ENCODE measurements at regions not wholly inside any gene's neighbourhood (a gene's known extent, or its start where the extent isn't known, plus 50 kb on each side); places are given as distances from the start of the nearest gene placed in this dataset.

DNA sequence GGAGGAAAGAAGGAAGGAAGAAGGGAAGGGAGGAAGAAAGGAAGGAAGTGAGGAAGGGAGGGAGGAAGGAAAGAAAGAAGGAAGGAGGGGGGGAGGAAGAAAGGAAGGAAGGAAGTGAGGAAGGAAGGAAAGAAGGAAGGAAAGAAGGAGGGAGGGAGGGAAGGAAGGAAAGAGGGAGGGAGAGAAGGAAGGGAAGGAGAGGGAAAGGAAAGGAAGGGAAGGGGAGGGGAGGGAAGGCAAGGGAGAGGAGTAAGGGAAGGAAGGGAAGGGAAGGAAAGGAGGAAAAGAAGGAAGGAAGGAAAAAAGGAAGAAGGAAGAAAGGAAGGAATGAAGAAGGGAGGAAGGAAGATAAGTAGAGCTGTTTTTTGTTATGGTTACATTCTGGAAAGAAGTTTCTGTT, 141.2 kb downstream of the LRRC3B start:
- no peak overlapping the region for H4K5ac ChIP-seq (ENCODE audit: low read length)

GRCh38 chr3:26766031-26766430, 143.5 kb downstream of the LRRC3B start:
- no peak overlapping the region for H3K56ac ChIP-seq (ENCODE audit: low read length)
- WGBS (ENCODE audit: extremely low coverage, insufficient coverage, low lambda C conversion rate): no CpG with 5 or more reads among the region's 1 CpG
- H4K5ac ChIP-seq (ENCODE audit: low read length): no peak overlapping the region
- H2BK15ac ChIP-seq (replicated peaks; ENCODE audit: low read depth): no peak overlapping the region
- H3K27me3 ChIP-seq (ENCODE audit: insufficient read depth, low read length, poor library complexity): no peaks in the 10 kb centered on the region
- no peak for DNase-seq
- H3K79me2 ChIP-seq (ENCODE audit: control insufficient read depth, insufficient read depth, low read length): no peaks in the 10 kb centered on the region
- H2BK5ac ChIP-seq (ENCODE audit: low read length): no peak overlapping the region
- H3K4ac ChIP-seq (ENCODE audit: low read depth, low read length): no peak overlapping the region
- H3K79me1 ChIP-seq (ENCODE audit: low read length): no peaks in the 10 kb centered on the region
- no peaks in the 10 kb centered on the region for H3K36me3 ChIP-seq (ENCODE audit: control insufficient read depth, insufficient read depth, low read length)
- no peaks in the 10 kb centered on the region for H3K4me1 ChIP-seq (ENCODE audit: control insufficient read depth, low read depth, low read length)
- no peak overlapping the region for H3K27ac ChIP-seq (ENCODE audit: low read depth, low read length)
- H4K8ac ChIP-seq (ENCODE audit: low read depth, low read length): no peak overlapping the region
- no peak overlapping the region for H2BK120ac ChIP-seq (ENCODE audit: low read depth, low read length)
- H3K4me2 ChIP-seq (ENCODE audit: low read length): no peak overlapping the region
- no peak overlapping the region for H3K9ac ChIP-seq (ENCODE audit: low read length)
- no peak overlapping the region for H3K18ac ChIP-seq (ENCODE audit: low read length)
- no peak overlapping the region for H3K4me3 ChIP-seq (ENCODE audit: low read length)
- no peak overlapping the region for H3K23ac ChIP-seq (ENCODE audit: low read length)
- H2AK5ac ChIP-seq (ENCODE audit: low read length): no peak overlapping the region

More for the DNA sequence above, 141.2 kb downstream of the LRRC3B start:
- Histone ChIP-seq H3K4me3 (ENCODE audit: low read length) (no peak overlapping the region), H3K18ac (ENCODE audit: low read length) (no peak overlapping the region), H3K4me1 (ENCODE audit: control insufficient read depth, low read depth, low read length) (no peaks in the 10 kb centered on the region), H3K27ac (ENCODE audit: low read depth, low read length) (no peak overlapping the region), H2BK15ac (replicated peaks; ENCODE audit: low read depth) (no peak overlapping the region), H3K23ac (ENCODE audit: low read length) (no peak overlapping the region), H3K9ac (ENCODE audit: low read length) (no peak overlapping the region), H3K79me1 (ENCODE audit: low read length) (no peaks in the 10 kb centered on the region), H3K56ac (ENCODE audit: low read length) (no peak overlapping the region), H4K8ac (ENCODE audit: low read depth, low read length) (no peak overlapping the region), H2AK5ac (ENCODE audit: low read length) (no peak overlapping the region), H3K27me3 (ENCODE audit: insufficient read depth, low read length, poor library complexity) (no peaks in the 10 kb centered on the region), H2BK120ac (ENCODE audit: low read depth, low read length) (no peak overlapping the region), H3K4me2 (ENCODE audit: low read length) (no peak overlapping the region), H2BK5ac (ENCODE audit: low read length) (no peak overlapping the region), H3K4ac (ENCODE audit: low read depth, low read length) (no peak overlapping the region), H3K36me3 (ENCODE audit: control insufficient read depth, insufficient read depth, low read length) (no peaks in the 10 kb centered on the region), H3K79me2 (ENCODE audit: control insufficient read depth, insufficient read depth, low read length) (no peaks in the 10 kb centered on the region)
- DNase-seq: no peak

GRCh38 chr3:26768068-26768651, 145.6 kb downstream of the LRRC3B start:
- Histone ChIP-seq H3K56ac (ENCODE audit: low read length) (no peak overlapping the region), H3K27me3 (ENCODE audit: insufficient read depth, low read length, poor library complexity) (no peaks in the 10 kb centered on the region), H3K18ac (ENCODE audit: low read length) (no peak overlapping the region), H2BK5ac (ENCODE audit: low read length) (no peak overlapping the region), H4K8ac (ENCODE audit: low read depth, low read length) (no peak overlapping the region), H3K79me1 (ENCODE audit: low read length) (no peaks in the 10 kb centered on the region), H3K4me1 (ENCODE audit: control insufficient read depth, low read depth, low read length) (no peaks in the 10 kb centered on the region), H3K4me2 (ENCODE audit: low read length) (no peak overlapping the region), H3K23ac (ENCODE audit: low read length) (no peak overlapping the region), H2AK5ac (ENCODE audit: low read length) (no peak overlapping the region), H3K4ac (ENCODE audit: low read depth, low read length) (no peak overlapping the region), H3K36me3 (ENCODE audit: control insufficient read depth, insufficient read depth, low read length) (no peaks in the 10 kb centered on the region), H2BK120ac (ENCODE audit: low read depth, low read length) (no peak overlapping the region), H2BK15ac (replicated peaks; ENCODE audit: low read depth) (no peak overlapping the region), H3K4me3 (ENCODE audit: low read length) (no peak overlapping the region), H3K27ac (ENCODE audit: low read depth, low read length) (no peak overlapping the region), H4K5ac (ENCODE audit: low read length) (no peak overlapping the region), H3K9ac (ENCODE audit: low read length) (no peak overlapping the region), H3K79me2 (ENCODE audit: control insufficient read depth, insufficient read depth, low read length) (no peaks in the 10 kb centered on the region)
- DNase-seq: no peak
- WGBS (ENCODE audit: extremely low coverage, insufficient coverage, low lambda C conversion rate): no CpG with 5 or more reads among the region's 1 CpG

- Histone ChIP-seq H3K9ac (ENCODE audit: low read length) (no peak overlapping the region), H2BK15ac (replicated peaks; ENCODE audit: low read depth) (no peak overlapping the region), H3K23ac (ENCODE audit: low read length) (no peak overlapping the region), H2AK5ac (ENCODE audit: low read length) (no peak overlapping the region), H4K8ac (ENCODE audit: low read depth, low read length) (no peak overlapping the region), H3K36me3 (ENCODE audit: control insufficient read depth, insufficient read depth, low read length) (no peaks in the 10 kb centered on the region), H2BK120ac (ENCODE audit: low read depth, low read length) (no peak overlapping the region), H4K5ac (ENCODE audit: low read length) (no peak overlapping the region), H3K4ac (ENCODE audit: low read depth, low read length) (no peak overlapping the region), H3K27ac (ENCODE audit: low read depth, low read length) (no peak overlapping the region), H3K79me2 (ENCODE audit: control insufficient read depth, insufficient read depth, low read length) (no peaks in the 10 kb centered on the region), H2BK5ac (ENCODE audit: low read length) (no peak overlapping the region), H3K4me2 (ENCODE audit: low read length) (no peak overlapping the region), H3K79me1 (ENCODE audit: low read length) (no peaks in the 10 kb centered on the region), H3K27me3 (ENCODE audit: insufficient read depth, low read length, poor library complexity) (no peaks in the 10 kb centered on the region), H3K4me1 (ENCODE audit: control insufficient read depth, low read depth, low read length) (no peaks in the 10 kb centered on the region), H3K56ac (ENCODE audit: low read length) (no peak overlapping the region), H3K18ac (ENCODE audit: low read length) (no peak overlapping the region), H3K4me3 (ENCODE audit: low read length) (no peak overlapping the region)
- no CpG with 5 or more reads among the region's 5 CpGs for WGBS (ENCODE audit: extremely low coverage, insufficient coverage, low lambda C conversion rate)
- DNase-seq: no peak
These were observed 177.2 kb downstream of the LRRC3B start for GRCh38 chr3:26799679-26800317.

GRCh38 chr3:26807272-26807671, 184.7 kb downstream of the LRRC3B start:
- Histone ChIP-seq H3K4ac (ENCODE audit: low read depth, low read length) (no peak overlapping the region), H2BK15ac (replicated peaks; ENCODE audit: low read depth) (no peak overlapping the region), H3K4me3 (ENCODE audit: low read length) (no peak overlapping the region), H3K9ac (ENCODE audit: low read length) (no peak overlapping the region), H2BK120ac (ENCODE audit: low read depth, low read length) (no peak overlapping the region), H3K56ac (ENCODE audit: low read length) (no peak overlapping the region), H2BK5ac (ENCODE audit: low read length) (no peak overlapping the region), H3K23ac (ENCODE audit: low read length) (no peak overlapping the region), H4K8ac (ENCODE audit: low read depth, low read length) (no peak overlapping the region), H3K79me2 (ENCODE audit: control insufficient read depth, insufficient read depth, low read length) (no peaks in the 10 kb centered on the region), H2AK5ac (ENCODE audit: low read length) (no peak overlapping the region), H3K18ac (ENCODE audit: low read length) (no peak overlapping the region), H3K4me2 (ENCODE audit: low read length) (no peak overlapping the region), H3K79me1 (ENCODE audit: low read length) (no peaks in the 10 kb centered on the region), H3K36me3 (ENCODE audit: control insufficient read depth, insufficient read depth, low read length) (no peaks in the 10 kb centered on the region), H4K5ac (ENCODE audit: low read length) (no peak overlapping the region), H3K27me3 (ENCODE audit: insufficient read depth, low read length, poor library complexity) (no peaks in the 10 kb centered on the region), H3K4me1 (ENCODE audit: control insufficient read depth, low read depth, low read length) (no peaks in the 10 kb centered on the region), H3K27ac (ENCODE audit: low read depth, low read length) (no peak overlapping the region)
- DNase-seq: peak; percentile 52
- WGBS (ENCODE audit: extremely low coverage, insufficient coverage, low lambda C conversion rate): no CpG with 5 or more reads among the region's 1 CpG

DNA sequence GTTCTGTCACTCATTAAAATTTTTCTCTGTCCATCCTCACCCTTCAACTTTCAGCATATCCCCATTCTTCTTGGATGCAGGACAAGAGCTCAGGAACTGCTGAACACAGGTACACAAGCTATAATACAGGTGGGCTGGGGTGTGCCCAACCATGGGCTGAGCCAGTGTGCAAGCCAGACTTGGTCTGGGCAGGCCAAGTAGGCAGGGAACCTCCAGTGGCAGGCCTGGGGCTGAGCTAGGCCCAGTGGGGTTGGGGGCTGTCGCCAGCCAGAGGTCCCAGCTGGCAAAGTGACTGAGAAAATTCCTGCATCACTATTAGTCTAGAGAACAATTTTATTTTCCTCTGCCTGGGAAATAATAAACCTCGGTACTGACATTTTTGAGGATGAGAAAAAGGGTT, 202.9 kb downstream of the LRRC3B start:
- no peak overlapping the region for H2AK5ac ChIP-seq (ENCODE audit: low read length)
- no peaks in the 10 kb centered on the region for H3K4me1 ChIP-seq (ENCODE audit: control insufficient read depth, low read depth, low read length)
- no peaks in the 10 kb centered on the region for H3K36me3 ChIP-seq (ENCODE audit: control insufficient read depth, insufficient read depth, low read length)
- no CpG with 5 or more reads among the region's 2 CpGs for WGBS (ENCODE audit: extremely low coverage, insufficient coverage, low lambda C conversion rate)
- no peak overlapping the region for H3K9ac ChIP-seq (ENCODE audit: low read length)
- no peak overlapping the region for H3K4ac ChIP-seq (ENCODE audit: low read depth, low read length)
- H2BK15ac ChIP-seq (replicated peaks; ENCODE audit: low read depth): no peak overlapping the region
- H3K27ac ChIP-seq (ENCODE audit: low read depth, low read length): no peak overlapping the region
- no peak overlapping the region for H3K18ac ChIP-seq (ENCODE audit: low read length)
- no peaks in the 10 kb centered on the region for H3K79me1 ChIP-seq (ENCODE audit: low read length)
- H4K8ac ChIP-seq (ENCODE audit: low read depth, low read length): no peak overlapping the region
- H3K79me2 ChIP-seq (ENCODE audit: control insufficient read depth, insufficient read depth, low read length): no peaks in the 10 kb centered on the region
- H3K27me3 ChIP-seq (ENCODE audit: insufficient read depth, low read length, poor library complexity): no peaks in the 10 kb centered on the region
- H3K4me2 ChIP-seq (ENCODE audit: low read length): no peak overlapping the region
- no peak for DNase-seq
- no peak overlapping the region for H4K5ac ChIP-seq (ENCODE audit: low read length)
- H2BK5ac ChIP-seq (ENCODE audit: low read length): no peak overlapping the region
- H3K4me3 ChIP-seq (ENCODE audit: low read length): no peak overlapping the region
- no peak overlapping the region for H3K23ac ChIP-seq (ENCODE audit: low read length)
- no peak overlapping the region for H3K56ac ChIP-seq (ENCODE audit: low read length)
- no peak overlapping the region for H2BK120ac ChIP-seq (ENCODE audit: low read depth, low read length)

All from mesendoderm (in vitro differentiated cells).